ENCODE measurements at regions not wholly inside any gene's neighbourhood (a gene's known extent, or its start where the extent isn't known, plus 50 kb on each side); places are given as distances from the start of the nearest gene placed in this dataset.

DNA sequence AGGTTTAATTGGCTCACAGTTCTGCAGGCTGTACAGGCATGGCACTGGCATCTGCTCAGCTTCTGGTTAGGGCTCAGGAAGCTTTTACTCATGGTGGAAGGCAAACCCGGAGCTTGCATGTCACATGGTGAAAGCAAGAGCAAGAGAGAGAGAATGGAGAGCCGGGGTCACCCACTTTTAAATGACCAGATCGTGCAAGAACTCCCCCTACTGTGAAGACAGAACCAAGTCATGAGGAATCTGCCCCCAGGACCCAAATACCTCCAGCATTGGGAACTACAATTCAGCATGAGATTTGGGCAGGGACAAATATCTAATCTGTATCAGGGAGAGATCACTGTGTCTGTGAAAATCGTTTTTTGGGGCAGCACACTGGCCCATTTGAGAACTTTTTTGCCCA is 110.0 kb upstream of the MYO3A start:
- TF ChIP-seq, protein P1, sequence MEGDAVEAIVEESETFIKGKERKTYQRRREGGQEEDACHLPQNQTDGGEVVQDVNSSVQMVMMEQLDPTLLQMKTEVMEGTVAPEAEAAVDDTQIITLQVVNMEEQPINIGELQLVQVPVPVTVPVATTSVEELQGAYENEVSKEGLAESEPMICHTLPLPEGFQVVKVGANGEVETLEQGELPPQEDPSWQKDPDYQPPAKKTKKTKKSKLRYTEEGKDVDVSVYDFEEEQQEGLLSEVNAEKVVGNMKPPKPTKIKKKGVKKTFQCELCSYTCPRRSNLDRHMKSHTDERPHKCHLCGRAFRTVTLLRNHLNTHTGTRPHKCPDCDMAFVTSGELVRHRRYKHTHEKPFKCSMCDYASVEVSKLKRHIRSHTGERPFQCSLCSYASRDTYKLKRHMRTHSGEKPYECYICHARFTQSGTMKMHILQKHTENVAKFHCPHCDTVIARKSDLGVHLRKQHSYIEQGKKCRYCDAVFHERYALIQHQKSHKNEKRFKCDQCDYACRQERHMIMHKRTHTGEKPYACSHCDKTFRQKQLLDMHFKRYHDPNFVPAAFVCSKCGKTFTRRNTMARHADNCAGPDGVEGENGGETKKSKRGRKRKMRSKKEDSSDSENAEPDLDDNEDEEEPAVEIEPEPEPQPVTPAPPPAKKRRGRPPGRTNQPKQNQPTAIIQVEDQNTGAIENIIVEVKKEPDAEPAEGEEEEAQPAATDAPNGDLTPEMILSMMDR (IDR thresholded peaks at IDR 0.05), result no peak
- TF ChIP-seq EP300 (IDR thresholded peaks at IDR 0.05), result no peak
- no peak for TF ChIP-seq POLR2A (IDR thresholded peaks at IDR 0.05)
